Nucleus accumbens (tissue), 56 donors: ENCODE measurements at regions not wholly inside any gene's neighbourhood (a gene's known extent, or its start where the extent isn't known, plus 50 kb on each side); places are given as distances from the start of the nearest gene placed in this dataset.

Experiments used
- DNase-seq, 56 donors: peaks; one replicate each; lab custom pipeline; 2025; lab: John Stamatoyannopoulos, UW

- DNase-seq, result peak in 1 of 56 donors; percentile 5
Observed at GRCh38 chrX:150161193-150161592, 201.9 kb upstream of the MAMLD1 start.

- DNase-seq, result no peak
Observed at GRCh38 chrX:150162141-150162540, 201.0 kb upstream of the MAMLD1 start.

- DNase-seq, result no peak
Observed at GRCh38 chrX:150163221-150163930, 199.7 kb upstream of the MAMLD1 start.

GRCh38 chrX:150163956-150164726, 199.0 kb upstream of the MAMLD1 start:
- no peak for DNase-seq

GRCh38 chrX:150164971-150165600, 198.0 kb upstream of the MAMLD1 start:
- no peak for DNase-seq

- no peak for DNase-seq
Observed at GRCh38 chrX:150165776-150166610, 197.1 kb upstream of the MAMLD1 start.

GRCh38 chrX:150167482-150168324, 195.4 kb upstream of the MAMLD1 start:
- DNase-seq, result no peak

- DNase-seq, result no peak
Observed at GRCh38 chrX:150182161-150182560, 181.0 kb upstream of the MAMLD1 start.

- no peak for DNase-seq
Observed at GRCh38 chrX:150184491-150184890, 178.6 kb upstream of the MAMLD1 start.

GRCh38 chrX:150185766-150186165, 177.4 kb upstream of the MAMLD1 start:
- no peak for DNase-seq

GRCh38 chrX:150192816-150193215, 170.3 kb upstream of the MAMLD1 start:
- DNase-seq, result no peak

- DNase-seq, result no peak
Observed at GRCh38 chrX:150196285-150196684, 166.8 kb upstream of the MAMLD1 start.

- no peak for DNase-seq
Observed at GRCh38 chrX:150197388-150197787, 165.7 kb upstream of the MAMLD1 start.

- DNase-seq, result no peak
Observed at GRCh38 chrX:150198776-150199175, 164.3 kb upstream of the MAMLD1 start.

- no peak for DNase-seq
Observed at GRCh38 chrX:150199181-150199580, 163.9 kb upstream of the MAMLD1 start.

- peak in 1 of 56 donors; percentile 4 for DNase-seq
Observed at GRCh38 chrX:150199803-150200202, 163.3 kb upstream of the MAMLD1 start.

- no peak for DNase-seq
Observed at GRCh38 chrX:150200361-150200760, 162.8 kb upstream of the MAMLD1 start.

- DNase-seq, result peak in 3 of 56 donors; percentile 9 to 55 (median 14)
Observed at GRCh38 chrX:150200820-150201287, 162.3 kb upstream of the MAMLD1 start.

GRCh38 chrX:150201391-150201790, 161.7 kb upstream of the MAMLD1 start:
- no peak for DNase-seq

- DNase-seq, result no peak
Observed at GRCh38 chrX:150201841-150202240, 161.3 kb upstream of the MAMLD1 start.
